GM18517 (cell line): ENCODE measurements at regions not wholly inside any gene's neighbourhood (a gene's known extent, or its start where the extent isn't known, plus 50 kb on each side); places are given as distances from the start of the nearest gene placed in this dataset.

Experiments used
- ATAC-seq: cut with Tn5 transposase; IDR thresholded peaks from one replicate; pipeline ENCODE4 v1.9.1; 2021; ENCODE audit warnings: mild to moderate bottlenecking, moderate library complexity; ENCODE audit not compliant: unreplicated experiment

DNA sequence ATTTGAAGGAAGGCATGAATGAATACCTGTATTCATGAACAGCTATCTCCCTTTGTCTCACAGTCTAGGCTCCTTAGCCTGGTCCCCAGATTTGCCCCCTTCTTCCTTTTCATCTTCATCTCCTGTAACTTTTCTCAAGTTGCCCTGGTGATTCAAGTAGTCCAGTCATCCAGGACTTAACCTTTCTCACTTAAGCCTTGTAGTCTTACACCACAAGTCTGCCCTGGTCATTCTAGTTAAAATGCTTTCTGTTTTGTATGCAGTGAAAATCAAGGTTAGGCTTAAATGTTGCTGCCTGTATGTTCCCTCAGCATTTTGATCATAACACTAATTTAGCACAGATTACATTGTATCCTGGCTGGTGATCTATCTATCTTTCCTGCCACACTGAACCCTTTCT is 58.5 kb upstream of the SLC7A11 start:
- no peak for ATAC-seq

DNA sequence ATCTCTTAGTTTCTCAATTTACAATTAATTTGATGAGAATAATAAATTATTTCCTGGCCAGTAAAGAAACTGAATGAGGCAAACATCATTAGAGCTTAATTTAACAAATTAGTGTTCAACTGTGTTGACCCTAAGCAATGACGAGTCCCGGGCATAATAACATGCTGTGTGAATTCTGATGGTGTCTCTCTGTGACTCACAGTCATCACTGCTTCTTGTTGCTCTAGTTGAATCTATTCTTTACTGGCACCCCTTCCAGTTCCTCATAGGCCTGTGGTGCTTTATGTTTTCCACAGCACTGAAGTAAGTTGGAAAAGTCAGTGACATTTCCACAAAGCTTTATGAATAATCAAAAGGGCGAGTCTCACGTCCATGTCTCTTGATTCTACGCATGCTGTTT is 57.7 kb upstream of the SLC7A11 start:
- no peak for ATAC-seq

DNA sequence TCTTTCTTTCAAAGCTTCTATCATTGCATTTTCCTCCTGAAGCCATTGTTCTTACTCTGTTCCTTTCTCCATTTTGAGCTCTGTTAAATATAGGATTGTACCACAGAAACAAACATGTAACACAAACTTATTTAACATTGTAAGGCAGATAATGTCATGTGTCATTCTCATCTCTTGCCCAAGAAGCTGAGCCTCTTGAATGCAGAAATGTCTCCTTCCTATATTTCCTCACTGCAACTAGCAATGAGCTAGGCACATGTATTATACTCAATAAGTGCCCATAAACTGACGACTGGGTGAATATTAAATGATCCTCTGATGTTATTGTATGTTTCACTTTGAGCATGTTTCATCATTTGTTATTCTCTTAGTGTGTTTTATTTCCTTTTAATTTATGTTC is 56.7 kb upstream of the SLC7A11 start:
- no peak for ATAC-seq

DNA sequence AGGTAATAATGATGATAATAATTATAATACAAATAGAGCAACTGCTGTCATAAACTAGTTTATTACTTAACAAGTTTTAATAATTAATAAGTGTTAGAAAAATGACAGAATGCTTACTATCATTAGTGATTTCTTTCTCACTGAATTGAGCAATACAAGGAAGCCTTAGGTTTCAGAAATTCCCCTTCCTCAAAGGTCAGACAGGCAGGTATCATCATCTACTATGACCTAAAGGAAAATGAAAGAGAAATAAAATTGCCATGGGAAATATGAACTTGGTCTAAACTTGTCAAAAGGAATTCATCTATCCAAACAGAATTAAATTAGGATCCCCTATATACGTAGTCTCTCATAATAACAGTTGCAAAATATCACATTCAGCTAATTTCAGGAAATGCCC is 56.3 kb upstream of the SLC7A11 start:
- no peak for ATAC-seq

DNA sequence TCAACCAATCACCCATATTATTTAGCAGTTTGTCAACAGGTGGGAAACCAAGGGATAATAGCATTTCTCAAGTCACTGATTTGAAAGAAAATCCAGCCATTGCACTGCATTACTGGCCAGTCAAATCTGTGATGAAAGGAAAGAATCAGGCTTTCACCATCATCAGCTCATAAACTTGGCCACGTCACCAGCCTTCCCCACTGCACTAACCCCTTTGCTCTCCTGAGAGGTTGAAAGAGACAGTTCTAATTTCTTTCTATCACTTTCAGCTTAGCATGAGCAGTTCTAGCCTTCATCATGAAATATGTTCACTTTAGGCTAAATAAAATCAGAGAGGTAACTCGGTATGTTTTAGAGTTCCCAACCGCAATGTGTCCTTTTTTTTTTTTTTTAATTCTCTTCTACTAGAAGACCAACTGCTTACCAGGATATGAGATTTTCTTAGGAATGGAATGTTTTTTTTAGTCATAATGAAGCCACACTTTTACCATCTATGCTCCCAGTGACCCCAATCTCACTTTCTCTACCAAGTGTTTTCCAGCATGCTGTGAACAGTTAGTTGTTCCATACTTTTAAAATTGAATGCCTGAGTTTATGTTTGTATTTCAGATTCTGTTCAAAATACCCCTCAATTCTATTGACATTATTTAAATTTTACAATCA is 55.7 kb upstream of the SLC7A11 start:
- ATAC-seq = no peak

DNA sequence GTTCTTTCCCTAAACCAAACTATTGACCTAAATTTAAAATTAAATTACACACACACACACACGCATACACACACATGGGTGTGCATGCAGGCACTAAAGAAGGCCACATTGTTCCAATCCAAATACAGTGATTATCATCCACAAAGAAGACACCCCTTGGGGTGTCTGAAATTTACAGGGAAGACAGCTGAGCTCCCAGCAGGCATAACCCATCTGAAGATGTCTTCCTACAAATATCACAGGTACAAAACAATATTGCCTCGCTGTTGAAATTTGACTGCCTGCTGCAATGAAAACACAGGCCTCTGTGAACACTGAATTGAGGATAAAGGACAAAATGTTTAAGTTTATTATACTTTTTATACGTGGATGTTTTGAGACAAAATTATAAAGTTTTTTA is 50.2 kb upstream of the SLC7A11 start:
- no peak for ATAC-seq
